Ecto neural progenitor cell (in vitro differentiated cells): ENCODE measurements at regions not wholly inside any gene's neighbourhood (a gene's known extent, or its start where the extent isn't known, plus 50 kb on each side); places are given as distances from the start of the nearest gene placed in this dataset.

Experiments used
- DNase-seq: peaks from one replicate; pipeline ENCODE4 v3.0.0-alpha.2; 2018; ENCODE audit warnings: low spot score

DNA sequence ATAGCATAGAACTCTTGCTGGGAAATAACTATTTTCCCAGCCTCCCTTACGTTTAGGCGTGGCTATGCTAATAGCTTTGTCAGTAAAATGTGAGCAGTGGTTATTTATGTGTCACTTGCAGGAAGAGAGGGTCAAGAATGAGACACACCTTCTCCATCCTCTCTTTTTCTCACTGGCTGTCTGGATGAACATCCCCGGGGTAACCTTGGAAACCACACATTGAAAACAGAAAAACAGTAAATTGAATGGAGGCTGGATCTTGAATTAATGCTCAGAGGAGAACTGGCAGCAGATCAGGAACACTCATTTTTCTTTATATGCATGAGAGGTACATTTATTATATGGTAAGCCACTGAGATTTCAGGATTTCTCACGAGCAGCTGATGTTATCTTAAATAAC, 127.6 kb downstream of the DNAJB9 start:
- no peak for DNase-seq

DNA sequence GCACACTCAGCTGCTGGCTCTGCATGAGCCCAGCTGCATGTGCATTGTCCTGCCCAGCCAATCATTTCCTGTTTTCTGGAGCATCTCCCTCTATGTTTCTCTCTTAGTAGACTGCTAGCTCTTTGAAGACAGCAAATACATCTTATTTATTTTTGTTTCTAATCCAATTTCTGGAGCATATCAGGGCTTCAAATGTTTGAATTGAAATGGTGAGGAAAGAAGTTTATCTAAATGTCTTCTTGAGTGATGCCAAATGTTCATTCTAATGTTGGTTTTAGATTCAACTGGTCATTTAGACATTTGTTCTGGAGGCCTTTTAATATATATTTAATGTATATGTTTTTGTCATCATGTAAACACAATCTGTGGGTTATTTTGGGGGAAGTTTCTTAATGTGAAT, 141.9 kb downstream of the DNAJB9 start:
- DNase-seq: no peak

DNA sequence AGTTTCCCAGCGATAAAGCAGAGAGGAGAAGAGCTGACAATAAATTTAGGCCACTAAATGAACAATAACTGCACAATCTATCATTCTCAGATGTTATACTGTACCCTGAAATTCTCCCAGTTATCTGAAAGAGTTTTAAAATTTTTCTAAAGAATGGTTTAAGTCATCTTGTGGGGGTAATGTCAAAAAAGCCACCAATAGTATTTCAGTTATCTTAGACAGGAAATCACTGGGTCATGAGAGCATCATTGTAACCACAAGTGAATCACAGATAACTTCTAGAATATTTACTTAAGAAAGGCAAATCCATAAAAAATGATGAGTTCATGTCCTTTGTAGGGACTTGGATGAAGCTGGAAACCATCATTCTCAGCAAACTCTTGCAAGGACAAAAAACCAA, 147.1 kb downstream of the DNAJB9 start:
- no peak for DNase-seq

DNA sequence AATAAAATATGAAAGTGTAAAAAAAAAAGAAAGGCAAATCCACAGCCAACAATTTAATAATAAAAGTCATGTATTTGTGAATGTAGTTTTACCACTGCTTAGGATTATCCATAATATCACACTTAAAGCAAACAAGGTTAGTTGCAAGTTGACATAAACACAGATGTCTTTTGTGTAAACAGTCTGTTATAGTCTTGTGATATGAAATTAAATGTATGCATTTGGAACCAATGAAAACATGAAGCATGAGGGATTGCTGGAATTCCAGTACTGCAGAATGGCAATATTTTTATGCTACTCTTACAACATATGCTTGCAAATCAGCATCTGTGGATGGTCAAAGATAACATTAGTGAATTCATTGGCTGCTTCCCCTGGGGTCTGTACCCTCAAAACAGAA, 148.1 kb downstream of the DNAJB9 start:
- DNase-seq: no peak

DNA sequence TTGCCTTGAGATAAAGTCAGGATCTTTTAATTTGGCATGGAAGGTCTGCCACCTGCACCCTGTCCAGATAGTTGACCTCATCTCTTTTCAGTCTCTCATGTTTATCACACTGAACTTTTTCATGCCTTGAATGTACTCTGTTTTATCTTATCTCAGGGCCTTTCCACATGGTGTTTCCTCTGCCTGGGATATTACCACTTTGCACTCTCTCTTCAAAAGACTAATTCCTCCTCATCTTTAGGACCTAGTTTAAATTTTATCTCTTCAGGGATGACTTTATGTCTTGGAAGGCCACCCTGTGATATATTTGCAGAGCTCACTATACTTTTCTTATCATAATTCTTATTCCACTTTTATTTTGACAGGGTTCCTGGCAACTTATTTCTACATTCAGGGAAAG, 150.0 kb downstream of the DNAJB9 start:
- DNase-seq: no peak

DNA sequence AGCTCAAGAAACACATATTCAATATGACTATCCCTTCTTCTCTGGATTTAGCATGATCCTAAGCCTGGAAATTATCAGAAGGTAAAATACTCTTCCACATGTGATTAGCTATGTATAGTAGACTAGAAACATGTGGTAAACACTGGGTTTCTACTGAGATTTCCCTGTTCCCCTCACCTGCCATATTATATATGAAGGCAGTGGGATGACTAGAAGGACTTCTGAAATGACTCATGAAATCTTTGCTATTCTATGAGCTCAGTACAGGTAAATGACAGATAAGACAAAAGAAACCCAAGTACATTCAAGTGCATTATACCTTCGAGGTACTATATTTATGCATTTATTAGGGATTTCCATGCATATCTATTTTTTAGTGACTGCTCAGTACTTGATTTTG, 152.9 kb downstream of the DNAJB9 start:
- no peak for DNase-seq

DNA sequence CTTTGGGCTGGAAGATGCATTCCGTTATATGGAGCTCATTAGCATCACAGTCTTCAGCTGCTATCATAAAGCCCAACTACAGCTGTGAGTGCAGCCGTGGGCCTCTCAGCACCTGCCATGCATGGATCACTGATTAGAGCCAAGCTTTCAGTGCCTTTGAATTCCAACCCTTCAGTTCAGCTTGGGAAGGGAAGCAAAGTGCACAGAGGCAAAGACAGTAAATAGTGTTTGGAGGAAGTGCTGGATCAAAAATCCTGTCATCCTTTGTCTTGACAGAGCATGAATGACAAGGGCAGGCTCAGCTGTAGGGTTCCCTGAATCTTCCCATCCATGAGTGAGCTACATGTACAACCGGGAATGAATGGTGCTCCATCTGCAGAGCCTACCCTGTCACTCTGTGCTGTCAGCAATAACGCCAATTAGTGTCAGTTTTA, 153.7 kb downstream of the DNAJB9 start:
- no peak for DNase-seq

DNA sequence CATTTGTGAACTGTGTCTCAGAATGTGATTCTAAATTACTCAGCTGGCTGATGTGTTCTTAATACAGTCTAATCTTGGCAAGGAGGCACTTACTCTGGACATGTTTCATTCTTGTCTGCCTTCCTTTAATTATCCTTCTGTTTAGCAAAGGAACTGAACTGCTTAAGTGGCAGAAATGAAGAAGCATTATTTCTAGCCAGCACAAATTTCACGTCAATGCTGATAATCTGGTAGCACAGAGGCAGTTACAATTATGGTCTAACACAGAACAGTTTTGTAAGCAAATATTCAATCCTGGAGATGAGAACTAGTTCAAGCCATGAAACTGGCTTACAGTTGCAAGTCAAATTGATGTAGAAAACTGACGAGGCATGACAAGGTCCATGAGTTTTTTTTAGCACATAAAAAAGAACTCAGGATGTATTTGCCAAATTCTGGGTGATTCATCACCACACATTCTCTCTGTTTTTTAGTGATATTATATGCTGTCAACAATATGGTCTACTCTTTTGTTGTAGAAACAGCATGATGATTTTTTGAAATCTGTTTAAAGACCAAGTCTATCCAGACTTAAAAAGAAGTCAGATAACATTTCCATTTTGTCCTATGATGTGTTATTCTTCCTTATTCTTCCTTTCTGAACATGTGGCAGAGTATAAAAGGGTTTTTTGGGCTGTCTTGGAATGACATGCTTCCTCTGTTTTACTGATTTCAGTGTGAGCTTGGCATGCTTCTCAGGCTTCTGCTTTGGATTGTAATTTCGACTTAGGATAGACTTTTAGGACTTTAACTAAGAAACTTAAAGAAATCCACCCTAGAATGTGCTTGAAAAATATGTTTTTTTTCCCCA, 154.8 kb downstream of the DNAJB9 start:
- DNase-seq: no peak

DNA sequence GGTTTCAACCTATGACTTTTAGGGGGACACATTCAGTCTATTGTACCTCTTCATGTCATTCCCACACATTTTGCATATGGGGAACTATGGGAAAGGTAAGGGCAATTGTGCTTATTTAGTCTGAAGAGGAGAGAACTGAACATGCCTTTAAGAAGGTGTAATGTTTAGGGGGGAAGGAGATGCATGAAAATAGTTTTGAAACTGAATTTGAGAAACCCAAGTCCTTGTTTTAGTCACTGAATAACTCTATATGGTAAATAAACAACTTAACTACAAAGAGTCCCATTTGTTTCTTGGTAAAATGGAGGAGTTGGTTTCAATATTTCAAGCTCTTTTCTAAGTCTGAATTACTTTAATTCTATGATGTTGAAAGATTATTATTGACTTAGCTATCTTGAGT, 166.1 kb downstream of the DNAJB9 start:
- DNase-seq: no peak

DNA sequence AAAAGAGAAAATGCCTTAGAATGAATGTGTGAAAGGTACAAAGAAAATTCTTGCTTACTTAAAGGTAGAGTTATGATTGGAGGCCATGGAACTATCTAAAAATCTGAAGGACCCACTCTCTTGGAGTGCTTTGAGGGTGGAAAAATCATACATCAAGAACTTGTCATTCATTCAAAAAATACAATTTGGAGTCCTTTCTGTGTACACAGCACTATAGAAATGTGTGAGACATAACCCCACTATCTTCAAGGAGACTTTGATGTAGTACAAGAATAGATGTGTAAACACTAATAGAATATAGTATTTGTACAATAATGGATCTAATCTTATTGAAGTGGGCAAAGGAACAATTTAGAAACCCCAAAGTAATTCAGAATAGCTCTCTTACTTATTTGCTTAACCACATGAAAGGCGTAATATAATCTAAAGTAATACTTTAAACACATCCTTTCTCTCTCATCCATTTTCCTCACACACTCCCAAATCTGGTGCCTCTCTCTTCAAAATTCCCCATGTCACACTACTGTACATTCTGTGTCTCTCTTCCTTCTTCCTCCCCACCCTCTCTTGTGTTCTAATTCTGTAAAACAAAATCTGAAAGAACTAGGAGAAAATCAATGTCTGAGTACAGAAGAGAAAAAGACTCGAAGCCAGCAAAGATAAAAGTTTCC, 166.7 kb downstream of the DNAJB9 start:
- no peak for DNase-seq

DNA sequence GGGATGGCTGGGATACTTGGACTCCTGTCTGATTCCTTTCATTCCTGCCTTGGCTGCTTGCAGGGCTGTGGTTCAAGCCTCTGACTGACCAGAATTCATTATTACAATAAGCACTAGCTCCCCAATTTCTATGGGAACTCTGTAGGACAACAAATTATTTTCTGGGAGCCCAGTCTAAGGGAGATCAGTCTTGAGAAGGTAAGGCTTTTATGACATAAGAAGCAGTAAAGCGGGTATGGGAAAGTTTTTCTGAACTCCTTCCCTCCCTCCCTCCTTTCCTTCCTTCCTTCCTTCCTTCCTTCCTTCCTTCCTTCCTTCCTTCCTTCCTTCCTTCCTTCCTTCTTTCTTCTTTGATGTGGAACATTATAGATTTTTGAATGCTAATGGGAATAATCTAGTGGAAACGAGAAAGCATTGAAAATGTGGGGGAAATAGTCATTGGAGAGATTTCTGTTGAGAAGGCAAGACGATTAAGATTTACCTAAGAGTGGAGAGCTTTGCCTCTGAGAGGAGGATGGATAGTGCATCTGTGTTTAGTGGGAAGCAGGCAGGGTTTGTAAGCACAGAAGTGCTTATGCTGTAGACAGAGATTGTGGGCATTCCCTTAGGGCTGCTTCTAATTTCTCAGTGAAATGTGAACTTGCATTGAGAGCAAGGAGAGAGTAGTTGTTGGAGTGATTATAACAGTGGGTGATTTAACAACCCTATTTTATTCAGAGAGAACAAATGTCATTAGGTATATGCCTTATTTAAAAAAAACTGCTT, 201.5 kb downstream of the DNAJB9 start:
- DNase-seq: no peak

DNA sequence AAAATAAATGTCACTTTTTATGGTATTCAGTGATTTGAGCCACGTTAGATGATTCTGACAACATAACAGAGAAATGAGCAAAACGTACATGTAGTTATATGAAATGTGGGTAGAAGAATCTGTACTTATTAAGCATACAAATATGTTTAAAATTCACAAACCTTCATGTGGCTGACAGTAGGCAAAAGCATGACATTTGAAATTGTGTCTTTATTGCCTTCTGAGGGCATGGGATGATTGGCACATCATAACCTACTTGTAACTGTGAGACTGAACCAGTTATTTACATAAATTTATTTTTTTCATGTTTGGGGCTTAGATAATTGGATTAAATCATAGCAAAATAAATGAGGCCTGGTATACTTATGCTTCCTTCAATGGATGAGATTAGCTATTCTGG, 202.2 kb downstream of the DNAJB9 start:
- no peak for DNase-seq

DNA sequence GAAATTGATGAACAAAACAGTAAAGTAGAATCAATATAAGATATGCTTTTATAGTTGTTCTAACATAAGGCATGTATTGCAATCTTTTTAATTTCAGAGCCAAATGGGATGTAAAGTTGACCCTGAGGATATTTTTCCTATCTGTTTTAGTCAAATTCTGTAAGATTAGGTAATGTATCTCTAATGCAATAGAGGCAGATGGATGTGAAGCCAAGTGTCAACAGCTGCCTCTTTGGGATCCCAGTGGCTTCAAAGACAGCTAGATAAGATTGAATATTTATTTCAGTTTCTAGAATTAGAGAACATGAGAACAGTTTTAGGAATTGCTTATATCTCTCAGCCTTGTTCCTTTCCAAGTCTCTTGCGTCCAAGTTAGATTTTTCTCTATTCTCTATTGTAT, 208.3 kb downstream of the DNAJB9 start:
- no peak for DNase-seq

DNA sequence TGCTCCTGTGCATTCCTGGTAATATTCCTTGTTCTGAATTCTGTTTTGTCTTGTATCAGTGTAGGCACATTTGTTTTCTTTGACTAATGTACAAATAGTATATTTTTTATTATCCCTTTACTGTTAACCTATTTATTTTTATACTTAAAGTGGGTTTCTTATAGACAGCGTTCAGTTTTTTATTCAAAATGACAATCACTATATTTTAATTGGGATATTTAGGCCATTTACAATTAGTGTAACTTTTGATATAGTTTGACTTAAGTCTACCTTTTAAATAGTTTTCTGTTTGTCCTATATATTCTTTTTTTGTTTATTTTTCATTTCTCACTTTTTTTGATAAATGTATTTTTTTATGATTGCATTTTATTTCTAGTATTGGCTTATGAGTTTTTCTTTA, 219.8 kb downstream of the DNAJB9 start:
- DNase-seq: no peak

DNA sequence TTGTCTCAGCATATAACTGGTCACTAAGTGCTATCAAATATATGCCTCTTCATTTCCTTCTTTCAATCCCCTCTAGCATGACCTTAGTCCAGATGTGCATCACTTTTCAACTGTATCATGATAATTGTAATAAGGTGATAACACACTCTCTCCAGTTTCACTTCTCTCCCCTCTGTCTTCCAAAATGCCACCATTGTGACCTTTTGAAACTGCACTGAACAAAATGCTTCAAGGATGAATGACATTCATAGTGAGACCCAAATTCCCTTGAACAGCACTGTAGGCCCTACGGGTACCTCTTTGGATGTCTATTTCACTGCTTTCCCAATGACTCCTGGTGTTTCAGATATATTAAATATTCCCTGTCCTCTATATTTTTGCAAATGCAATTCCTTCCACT, 224.8 kb downstream of the DNAJB9 start:
- DNase-seq: no peak

DNA sequence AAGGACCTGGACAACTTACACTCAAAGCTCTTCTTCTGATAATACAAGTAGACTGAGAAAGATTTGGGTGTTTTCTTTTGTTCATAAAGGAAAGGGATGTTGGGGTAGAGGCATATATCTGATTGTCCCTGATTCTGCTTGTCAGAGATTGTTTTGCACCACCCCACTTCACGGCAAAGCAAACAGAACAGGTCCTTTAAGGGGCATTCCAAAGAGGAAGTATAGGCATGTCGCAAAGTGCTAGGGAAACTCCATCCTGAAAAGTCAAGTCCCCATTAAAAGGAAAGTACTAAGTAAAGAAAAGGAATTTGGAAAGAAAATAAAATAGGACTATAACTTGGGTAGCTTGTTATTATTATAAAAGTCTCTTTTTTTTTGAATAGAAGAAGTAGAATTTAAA, 233.0 kb downstream of the DNAJB9 start:
- DNase-seq: no peak

DNA sequence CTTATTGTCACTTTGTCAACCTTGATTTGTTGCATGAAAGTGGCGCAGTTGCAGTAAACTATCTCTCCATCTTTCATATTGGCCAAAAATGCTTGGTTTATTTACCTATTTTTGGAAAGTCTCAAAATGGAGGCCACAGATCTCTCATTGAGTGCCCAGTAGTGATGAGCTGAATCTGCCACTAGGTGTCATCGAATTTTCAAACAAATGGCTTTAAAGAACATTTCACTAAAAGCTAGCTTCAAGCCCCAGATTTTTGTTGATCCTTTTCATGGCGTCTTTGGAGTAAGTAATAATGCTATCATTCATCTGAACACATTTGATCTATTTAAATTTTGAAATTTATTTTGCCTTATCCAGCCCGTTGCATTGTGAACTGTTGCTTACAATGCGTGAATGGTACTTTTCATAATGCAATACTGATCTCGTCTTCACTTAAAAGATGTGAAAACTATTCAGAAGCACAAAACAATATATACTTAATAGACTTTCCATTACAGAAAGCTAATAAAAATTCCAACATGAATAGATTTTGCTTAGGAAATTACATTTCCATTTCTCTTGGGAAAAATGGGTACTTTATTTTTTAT, 236.2 kb downstream of the DNAJB9 start:
- DNase-seq: no peak

DNA sequence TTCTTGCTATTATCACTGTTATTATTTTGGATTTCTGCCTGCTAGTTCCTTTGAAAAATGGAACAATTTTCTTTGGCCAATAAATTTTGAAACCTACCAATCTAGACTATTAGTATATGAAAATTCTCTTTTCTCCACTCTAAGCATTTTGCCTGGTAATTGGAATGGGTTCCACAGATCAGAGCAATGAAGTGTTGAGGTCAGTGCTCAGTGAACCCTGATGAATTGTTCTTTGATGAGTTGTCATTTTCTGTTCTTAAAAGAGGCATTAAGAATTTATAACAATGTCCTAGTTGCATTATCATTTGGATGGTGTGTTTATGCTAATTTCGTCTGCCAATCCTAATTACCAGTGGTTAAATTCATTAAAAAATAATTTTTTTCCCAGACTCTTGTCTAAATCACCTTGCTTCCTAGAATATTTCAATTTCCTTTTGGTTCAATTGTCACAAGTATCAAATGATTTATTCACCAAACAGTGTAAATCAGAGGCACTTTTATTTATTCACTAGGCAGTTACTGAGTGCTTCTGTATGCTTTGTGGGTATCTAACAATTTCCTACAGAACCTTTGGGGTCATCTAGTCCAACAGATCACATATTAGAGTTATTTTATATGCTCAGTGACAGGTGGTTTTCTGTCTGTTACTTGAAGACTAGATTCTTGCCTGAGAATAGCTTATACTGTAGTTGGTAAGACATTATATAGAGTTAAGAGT, 239.0 kb downstream of the DNAJB9 start:
- no peak for DNase-seq

DNA sequence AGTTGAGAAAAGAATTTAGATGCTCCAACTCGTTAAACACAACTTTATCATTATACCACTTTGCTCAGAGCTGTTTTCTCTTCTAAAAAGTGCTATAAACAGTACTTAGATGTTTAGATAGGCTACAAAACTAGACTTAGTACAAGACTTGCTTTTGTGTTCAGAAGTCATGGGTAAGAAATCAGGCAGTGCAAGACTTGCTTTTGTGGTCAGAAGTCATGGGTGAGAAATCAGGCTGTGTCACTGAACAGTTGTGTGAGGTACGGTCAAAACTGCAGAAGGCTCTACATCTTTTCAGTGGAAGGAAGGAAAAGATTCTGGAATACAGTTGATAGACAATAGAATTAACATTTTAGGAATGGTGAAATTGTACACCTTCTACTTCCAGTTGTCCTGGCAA, 239.7 kb downstream of the DNAJB9 start:
- no peak for DNase-seq

DNA sequence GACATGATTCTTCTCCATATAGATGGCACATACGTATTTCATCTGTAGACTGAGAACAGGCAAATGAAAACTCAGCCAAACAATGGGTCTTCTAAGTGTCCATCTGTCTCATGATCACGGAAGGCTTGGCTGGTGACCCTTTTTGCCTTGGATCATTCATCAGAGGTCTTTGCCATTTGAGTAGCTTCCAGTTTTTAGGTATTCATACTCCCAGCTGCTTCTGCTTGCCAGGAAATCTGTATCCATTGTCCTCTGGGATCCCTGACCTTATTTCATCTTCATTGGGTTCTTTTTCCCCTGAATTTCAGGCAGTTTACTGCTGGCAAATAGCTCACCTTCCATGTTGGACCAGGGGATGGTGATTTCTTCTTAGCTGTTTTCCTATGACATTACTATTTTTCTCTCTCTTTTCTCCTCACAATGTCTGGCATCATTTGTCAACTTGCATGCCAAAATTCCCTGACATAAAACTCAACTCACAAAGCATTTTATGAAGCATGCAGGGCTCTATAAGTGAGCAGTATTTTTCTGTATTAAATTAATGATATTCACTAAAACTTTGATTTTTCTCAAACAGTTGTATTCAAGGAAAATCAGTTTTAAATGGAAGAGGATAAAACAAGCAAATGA, 241.2 kb downstream of the DNAJB9 start:
- DNase-seq: no peak

DNA sequence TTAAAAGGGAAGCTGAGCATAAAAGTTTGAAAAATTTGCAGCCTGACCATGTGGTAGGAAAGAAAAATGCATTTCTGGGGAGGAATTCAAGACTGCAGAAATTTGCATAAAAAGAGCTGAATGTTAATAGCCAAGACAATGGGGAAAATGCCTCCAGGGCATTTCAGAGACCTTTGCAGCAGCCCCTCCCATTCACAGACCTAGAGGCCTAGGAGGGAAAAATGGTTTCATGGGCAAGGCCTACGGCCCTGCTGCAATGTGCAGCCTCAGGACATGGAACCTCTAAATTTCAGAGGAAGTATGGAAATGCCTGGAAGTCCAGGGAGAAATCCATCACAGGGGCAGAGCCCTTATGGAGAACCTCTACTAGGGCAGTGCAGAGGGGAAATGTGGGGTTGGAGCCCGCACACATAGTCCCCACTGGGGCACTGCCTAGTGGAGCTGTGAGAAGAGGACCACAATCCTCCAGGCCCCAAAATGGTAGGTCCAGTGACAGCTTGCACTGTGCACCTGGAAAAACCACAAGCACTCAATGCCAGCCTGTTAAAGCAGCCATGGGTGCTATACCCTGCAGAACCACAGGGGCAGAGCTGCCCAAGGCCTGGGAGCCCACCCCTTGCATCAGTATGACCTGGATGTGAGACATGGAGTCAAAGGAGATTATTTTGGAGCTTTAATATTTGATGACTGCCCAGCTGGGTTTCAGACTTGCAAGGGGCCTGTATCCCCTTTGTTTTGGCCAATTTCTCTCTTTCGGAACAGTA, 243.8 kb downstream of the DNAJB9 start:
- DNase-seq: no peak
